Prostate gland (tissue), 2 donors: ENCODE measurements at regions not wholly inside any gene's neighbourhood (a gene's known extent, or its start where the extent isn't known, plus 50 kb on each side); places are given as distances from the start of the nearest gene placed in this dataset.

Experiments
- POLR2A ChIP-seq: fragments of 450-650 bp; IDR thresholded peaks from one replicate; pipeline ENCODE4 v1.6.1; 2016; ENCODE audit warnings: antibody characterized with exemption, mild to moderate bottlenecking
- POLR2AphosphoS5 ChIP-seq: sonication (generic); formaldehyde crosslinking; IDR thresholded peaks from one replicate; pipeline ENCODE4 v1.6.1; 2017; ENCODE audit warnings: antibody characterized with exemption
- TF ChIP-seq, protein P1 (sequence below), 4 experiments: fragments of 200-600 bp in 2 of 4; fragments of 450-650 bp in 2 of 4; sonication (generic) in 2 of 4; IDR thresholded peaks; 1 replicate in 3 of 4; 2 replicates in 1 of 4; pipeline ENCODE4 v1.5.1; 2016 to 2019; ENCODE audit warnings: antibody characterized with exemption in 4 of 4, mild to moderate bottlenecking in 2 of 4, moderate library complexity in 2 of 4

DNA sequence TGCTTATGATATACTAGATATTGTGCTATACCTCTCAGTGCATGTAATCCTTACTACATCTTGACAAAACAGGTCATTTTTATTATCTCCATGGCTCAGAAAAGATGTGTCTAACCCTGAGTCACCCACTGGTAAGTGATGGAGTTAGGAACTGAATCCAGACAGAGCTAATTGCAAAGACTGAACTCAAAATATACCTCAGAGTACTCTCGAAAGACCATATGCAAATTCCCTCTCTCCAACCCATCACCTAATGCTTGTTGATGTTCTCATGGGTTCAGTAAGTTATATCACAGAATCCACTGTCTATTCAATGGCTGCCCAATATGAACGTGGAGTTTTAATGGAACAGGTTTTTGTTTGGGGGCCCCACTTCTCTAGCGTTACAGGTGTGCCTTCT, 246.0 kb downstream of the PMP22 start:
- TF ChIP-seq, protein P1, sequence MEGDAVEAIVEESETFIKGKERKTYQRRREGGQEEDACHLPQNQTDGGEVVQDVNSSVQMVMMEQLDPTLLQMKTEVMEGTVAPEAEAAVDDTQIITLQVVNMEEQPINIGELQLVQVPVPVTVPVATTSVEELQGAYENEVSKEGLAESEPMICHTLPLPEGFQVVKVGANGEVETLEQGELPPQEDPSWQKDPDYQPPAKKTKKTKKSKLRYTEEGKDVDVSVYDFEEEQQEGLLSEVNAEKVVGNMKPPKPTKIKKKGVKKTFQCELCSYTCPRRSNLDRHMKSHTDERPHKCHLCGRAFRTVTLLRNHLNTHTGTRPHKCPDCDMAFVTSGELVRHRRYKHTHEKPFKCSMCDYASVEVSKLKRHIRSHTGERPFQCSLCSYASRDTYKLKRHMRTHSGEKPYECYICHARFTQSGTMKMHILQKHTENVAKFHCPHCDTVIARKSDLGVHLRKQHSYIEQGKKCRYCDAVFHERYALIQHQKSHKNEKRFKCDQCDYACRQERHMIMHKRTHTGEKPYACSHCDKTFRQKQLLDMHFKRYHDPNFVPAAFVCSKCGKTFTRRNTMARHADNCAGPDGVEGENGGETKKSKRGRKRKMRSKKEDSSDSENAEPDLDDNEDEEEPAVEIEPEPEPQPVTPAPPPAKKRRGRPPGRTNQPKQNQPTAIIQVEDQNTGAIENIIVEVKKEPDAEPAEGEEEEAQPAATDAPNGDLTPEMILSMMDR (IDR thresholded peaks at IDR 0.05), result no peak
- TF ChIP-seq POLR2A (no peak), POLR2AphosphoS5 (no peak)
